GM21515 (cell line): ENCODE measurements at regions not wholly inside any gene's neighbourhood (a gene's known extent, or its start where the extent isn't known, plus 50 kb on each side); places are given as distances from the start of the nearest gene placed in this dataset.
"Not testable (repeated sequence)": the region's sequence is repeated elsewhere in the genome, so short reads cannot be mapped to it uniquely, and the experiment has no call there.

ENCODE experiments used
- ATAC-seq: cut with Tn5 transposase; IDR thresholded peaks from one replicate; pipeline ENCODE4 v1.9.1; 2021; ENCODE audit not compliant: unreplicated experiment

DNA sequence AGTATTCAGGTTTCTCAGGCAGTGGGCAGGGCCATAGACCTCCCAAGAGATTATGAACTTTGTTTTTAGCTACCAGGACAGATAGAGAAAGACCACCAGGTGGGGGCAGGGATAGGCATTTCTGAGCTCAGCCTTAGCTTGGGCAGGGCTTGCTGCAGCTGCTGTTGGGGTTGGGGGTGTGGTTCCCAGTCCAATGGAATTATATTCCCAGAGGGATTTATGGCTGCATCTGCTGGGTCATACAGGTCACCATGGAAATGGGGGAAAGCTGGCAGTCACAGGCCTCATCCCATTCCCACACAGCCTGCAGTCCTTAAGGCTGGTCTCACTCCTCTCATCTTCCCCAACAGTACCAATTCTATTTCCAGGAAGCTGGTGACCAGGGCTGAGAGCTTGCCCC is 144.6 kb upstream of the ZPLD1 start:
- no peak for ATAC-seq

DNA sequence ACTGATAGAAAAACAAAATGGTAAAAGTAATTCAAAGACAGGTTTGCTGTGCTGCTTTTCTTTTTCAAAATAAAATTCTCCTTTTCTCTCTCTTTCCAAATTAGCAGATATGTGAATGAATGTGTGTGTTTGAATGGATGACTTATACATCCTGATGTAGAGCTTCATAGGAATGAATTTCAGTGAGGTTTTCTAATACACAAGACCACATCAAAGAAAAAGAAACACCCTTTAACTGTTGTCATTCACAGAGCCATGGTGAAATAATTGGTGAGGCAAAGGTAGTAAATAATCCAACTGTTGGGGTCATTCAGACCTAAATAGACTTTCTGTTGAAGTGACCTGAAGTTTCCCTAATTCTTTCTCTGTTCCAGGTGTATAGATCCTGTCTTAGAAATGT is 139.1 kb upstream of the ZPLD1 start:
- no peak for ATAC-seq

GRCh38 chr3:102297072-102297658 is 137.7 kb upstream of the ZPLD1 start:
- no peak for ATAC-seq

GRCh38 chr3:102299125-102299877 is 135.5 kb upstream of the ZPLD1 start:
- no peak for ATAC-seq

DNA sequence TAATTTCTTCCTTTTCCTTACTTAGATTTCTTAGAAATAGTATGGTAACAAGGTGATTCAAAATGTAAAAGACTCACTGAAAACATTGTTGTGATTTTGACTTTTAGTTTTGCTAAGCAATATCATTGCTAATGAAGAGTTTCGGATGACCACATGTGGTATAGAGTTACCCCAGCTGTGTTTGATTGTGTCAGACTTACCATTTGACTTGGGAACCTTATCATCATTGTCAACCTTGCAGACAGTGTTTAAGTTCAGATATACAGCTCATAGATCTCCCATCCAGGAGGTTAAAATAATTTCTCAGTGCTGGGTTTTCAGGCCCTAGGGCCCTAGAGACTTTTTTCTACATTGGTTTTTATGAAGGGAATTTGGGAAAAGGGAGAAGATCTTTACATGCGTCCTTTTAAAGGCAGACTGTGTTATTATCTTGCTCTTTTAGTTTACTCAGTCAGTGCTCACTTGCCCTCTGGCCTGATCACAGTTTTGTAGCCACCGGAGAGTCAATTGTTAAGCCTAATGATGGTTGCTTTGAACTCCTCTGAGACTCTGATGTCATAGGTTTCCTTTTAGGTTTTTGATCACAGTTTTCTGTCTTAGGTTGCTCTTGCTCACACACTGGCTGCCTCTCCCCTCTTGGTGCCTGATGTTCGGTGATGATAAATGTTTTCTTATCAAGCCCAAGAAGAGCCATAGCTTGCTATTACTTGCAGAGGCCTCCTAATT is 133.5 kb upstream of the ZPLD1 start:
- ATAC-seq, result no peak

DNA sequence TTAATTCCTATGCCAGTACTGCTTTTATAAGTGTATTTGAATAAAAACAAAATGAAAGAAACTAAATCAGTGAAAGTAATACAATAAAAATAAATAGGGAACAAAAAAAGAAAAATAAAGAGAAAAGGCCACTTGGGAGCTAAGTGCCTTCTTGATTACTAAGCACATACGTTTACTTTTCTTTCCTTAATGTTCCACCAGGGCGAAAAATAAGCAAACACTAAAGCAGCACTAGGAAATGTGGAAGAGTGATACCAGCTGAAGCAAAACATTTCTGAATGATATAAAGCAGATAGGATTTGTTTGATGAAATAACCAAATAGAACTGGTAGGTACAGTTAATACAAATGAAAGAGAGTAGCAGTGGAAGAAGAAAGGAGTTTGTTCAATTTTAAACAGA is 132.8 kb upstream of the ZPLD1 start:
- no peak for ATAC-seq

GRCh38 chr3:102304550-102304949 is 130.3 kb upstream of the ZPLD1 start:
- ATAC-seq, result no peak

GRCh38 chr3:102307442-102307841 is 127.4 kb upstream of the ZPLD1 start:
- no peak for ATAC-seq

DNA sequence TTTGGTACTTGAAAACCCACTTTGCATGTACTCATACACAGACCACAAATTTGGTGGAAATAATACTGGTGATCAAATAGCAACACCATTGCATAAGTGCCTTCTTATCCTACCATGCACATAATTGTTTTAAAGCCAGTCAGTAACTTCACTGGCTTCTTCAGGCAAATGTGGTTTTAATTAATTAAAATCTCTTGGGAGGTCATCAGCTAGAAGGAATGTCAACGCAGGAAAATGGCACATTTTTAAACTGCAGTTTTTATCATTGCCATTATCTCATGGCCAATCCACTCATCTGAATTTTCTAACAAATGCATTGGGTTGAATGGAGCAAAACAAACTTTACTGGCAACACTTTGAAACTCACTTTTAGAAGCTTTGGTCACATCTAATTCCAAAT is 105.7 kb upstream of the ZPLD1 start:
- ATAC-seq, result no peak

DNA sequence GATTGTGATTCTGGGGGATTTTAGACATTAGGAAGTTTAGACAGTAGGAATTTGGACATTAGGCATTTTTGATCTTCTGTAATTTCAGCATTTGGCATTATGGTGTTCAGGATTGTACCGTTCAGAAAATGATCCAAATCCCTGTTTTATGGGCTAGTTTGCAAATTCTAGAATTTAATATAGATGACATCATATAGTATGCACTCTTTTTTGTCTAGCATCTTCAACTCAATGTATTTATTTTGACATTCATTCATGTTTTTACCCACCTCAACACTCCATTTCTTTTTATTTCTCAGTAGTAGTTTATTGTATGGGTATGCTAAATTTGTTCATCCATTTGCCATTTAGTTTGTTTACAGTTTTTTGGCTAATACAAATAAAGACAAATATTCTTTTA is 105.3 kb upstream of the ZPLD1 start:
- ATAC-seq, result no peak

- no peak for ATAC-seq
Observed at GRCh38 chr3:102332205-102332604, 102.6 kb upstream of the ZPLD1 start.

DNA sequence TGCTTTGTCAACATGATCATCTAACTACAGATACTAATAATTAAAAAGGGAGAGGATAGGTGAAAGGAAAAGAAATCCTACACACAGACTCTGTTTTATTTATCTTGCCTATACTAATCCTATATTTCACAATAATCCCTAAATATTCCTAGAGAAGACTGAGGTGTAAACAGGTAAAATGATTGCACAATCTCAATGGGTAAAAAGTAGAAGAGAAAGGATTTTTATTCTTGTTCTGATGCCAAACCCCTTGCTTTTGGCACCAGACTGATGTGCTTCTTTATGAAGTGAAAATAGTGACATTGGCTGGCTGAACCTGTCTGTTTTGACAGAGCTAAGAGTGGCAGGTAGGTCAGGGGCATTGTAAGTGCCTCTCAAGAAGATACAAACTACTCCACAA is 101.9 kb upstream of the ZPLD1 start:
- ATAC-seq, result no peak

DNA sequence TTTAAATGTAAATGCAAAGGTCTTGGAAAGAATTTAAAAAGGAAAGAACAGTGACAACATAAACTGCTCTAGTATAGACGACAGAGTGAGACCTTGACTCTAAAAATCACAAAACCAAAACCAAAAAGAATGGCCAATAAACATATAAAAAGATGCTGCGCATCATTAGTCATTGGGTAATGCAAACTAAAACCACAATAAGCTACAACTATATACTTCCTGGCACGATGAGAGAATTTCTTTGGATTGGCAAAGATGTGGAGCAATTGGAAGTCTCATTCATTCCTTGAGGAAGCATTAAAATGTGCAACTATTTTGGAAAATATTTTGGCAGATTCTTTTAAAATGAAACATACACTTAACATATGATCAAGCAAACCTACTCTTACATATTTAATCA is 98.7 kb upstream of the ZPLD1 start:
- no peak for ATAC-seq

DNA sequence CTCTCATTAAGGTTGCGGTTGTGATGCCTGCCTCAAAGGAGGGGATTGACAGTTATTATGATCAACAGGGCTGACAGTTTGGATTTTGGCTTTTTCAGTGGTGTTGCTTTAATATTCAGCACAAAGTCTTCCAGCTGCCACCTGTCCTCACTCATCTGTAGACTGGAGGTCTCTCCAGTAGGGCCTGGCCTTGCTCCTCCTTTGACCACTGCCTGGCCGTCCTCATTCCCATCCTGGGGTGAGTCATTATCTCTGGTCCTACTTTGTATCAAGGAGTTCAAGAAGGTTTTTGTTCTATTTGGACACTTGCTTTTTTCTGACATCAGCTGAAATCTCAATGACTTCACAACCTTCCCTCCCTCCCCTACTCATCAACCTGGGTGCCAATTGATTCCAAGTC is 95.1 kb upstream of the ZPLD1 start:
- ATAC-seq, result no peak

- ATAC-seq, result no peak
Observed at GRCh38 chr3:102346897-102347296, 87.9 kb upstream of the ZPLD1 start.

DNA sequence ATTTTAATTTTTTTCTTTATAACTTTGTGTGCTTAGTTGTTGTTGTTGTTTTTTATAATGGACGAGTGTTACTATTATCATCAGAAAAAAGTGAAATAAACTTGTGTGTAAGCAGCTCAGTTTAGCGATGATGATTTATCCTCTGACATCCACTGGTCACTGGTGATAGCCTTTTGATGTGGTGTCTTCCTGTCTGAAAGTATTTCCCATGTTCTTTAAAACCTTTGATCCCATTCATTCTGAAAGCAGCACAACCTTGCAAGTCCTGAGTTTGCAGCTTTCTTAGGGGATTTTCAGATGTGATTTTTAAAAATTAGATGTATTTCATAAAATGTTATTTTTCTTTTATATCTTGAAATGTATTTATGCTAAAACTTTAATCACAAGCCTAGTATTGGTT is 85.9 kb upstream of the ZPLD1 start:
- no peak for ATAC-seq

DNA sequence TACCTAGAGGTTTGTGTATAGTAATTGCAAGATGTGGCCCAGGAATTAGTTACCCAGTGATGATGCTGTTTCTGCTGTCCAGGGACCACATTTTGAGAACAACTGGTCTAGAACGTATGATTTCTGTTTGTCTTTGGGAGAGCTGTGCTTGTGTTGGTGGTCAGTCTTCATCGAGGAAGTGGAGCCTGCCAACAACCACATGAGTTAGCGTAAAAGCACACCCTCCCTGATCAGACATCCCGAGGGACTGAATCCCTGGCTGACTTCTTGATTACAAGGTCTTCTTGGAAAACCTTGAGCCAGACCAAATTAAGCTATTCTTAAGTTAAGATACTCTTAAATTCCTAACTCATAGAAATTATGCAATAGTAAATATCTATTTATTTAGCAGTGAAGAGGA is 81.7 kb upstream of the ZPLD1 start:
- ATAC-seq, result no peak

DNA sequence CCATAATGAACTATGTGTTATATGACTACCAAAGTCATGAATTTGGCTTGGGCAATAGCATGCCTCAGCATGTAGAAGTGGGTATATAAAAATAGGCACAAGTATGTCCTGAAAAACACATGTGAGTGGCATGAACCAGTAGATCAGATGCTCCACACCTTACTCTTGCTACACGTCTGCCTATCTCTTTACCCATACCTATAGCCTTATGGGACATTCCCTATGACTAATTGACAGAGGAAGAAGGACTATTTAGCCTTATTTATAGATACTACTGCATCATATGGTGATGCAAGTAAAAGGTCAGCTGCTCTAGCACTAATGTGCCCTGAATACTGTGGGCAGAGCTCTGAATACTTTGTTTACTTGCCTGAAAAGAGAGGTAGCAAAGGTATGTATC is 81.0 kb upstream of the ZPLD1 start:
- ATAC-seq, result no peak

DNA sequence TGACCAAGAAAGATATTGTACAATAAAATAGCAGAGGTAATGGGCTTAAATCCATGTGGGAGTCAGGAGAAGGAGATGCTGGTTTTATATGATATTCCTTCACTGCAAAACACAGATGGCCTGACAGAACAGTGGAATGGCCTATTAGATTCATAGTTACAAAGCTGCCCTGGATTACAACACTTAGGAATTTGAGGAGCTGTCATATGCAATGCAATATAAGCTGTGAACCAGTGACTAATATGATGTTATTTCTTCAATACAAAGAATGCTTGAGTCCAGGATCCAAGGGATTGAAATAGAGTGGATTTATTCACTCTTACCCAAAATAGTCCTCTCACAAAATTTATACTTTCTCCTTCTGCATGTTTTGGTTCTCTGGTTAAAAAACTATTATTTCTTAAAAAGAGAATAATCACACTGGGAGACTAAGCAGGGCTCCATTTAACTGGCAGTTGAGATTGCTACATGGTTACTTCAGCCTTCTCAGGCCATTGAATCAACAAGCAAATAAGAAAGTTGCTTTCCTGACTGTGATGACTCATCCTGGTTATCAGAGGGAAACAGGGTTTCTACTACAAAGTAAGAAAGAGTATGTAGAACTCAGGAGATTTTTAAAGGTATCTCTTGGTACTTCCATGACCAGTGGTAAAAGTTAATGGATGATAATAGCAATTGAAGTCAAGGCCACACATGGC is 79.8 kb upstream of the ZPLD1 start:
- ATAC-seq, result no peak

GRCh38 chr3:102356506-102356905 is 78.3 kb upstream of the ZPLD1 start:
- ATAC-seq, result no peak

DNA sequence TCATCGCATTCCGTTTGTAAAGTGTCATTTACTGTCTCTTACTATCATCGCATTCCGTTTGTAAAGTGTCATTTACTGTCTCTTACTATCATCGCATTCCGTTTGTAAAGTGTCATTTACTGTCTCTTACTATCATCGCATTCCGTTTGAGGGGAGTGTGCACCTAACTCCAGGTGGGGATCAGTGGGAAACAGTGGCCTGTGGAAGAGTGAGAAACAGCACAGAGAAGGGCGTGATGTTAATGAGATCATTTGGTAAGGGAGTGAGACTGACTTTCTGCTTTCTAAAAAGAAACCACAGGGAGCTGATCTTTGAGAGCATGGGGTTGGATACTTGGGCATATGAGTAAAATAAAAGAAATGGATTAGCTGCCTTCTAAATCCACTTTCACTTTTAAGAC is 77.5 kb upstream of the ZPLD1 start:
- ATAC-seq, result not testable (repeated sequence)
